ENCODE measurements at regions not wholly inside any gene's neighbourhood (a gene's known extent, or its start where the extent isn't known, plus 50 kb on each side); places are given as distances from the start of the nearest gene placed in this dataset.

DNA sequence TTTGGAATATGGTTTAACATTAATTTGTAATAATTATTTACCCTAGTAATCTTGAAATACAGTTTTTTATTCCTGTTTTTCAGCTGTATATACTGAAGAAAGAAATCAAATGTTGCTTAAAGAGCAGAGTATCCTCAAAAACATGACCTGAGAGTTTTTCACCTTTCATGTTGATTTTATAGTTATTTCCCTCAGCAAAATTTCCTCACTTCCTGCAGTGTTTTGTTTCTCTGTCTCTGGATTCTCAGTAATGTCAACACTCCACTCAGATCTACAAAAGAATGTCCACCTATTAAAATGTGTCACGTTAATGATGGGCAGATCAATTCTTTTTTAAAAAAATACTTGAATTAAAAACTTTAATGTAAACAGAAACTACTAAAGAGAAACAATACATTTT, 398.3 kb downstream of the ANXA1 start:
- no peaks in the 10 kb centered on the region for H3K9me3 Mint-ChIP-seq (ENCODE audit: unreplicated experiment)
- H3K4me1 Mint-ChIP-seq (ENCODE audit: unreplicated experiment): no peaks in the 10 kb centered on the region
- peaks cover 2% of the 10 kb centered on the region for H3K27me3 Mint-ChIP-seq (ENCODE audit: unreplicated experiment)
- no peaks in the 10 kb centered on the region for H3K36me3 Mint-ChIP-seq (ENCODE audit: unreplicated experiment)
- H3K27ac Mint-ChIP-seq (ENCODE audit: unreplicated experiment): no peak overlapping the region
- H3K4me3 Mint-ChIP-seq (ENCODE audit: unreplicated experiment): no peak overlapping the region
- no peak for TF ChIP-seq CTCF (IDR thresholded peaks at IDR 0.05)
- no peak for DNase-seq (ENCODE audit: extremely low spot score, unreplicated experiment)

GRCh38 chr9:73553295-73553694, 401.6 kb downstream of the ANXA1 start:
- H3K4me1 Mint-ChIP-seq (ENCODE audit: unreplicated experiment): no peaks in the 10 kb centered on the region
- no peaks in the 10 kb centered on the region for H3K9me3 Mint-ChIP-seq (ENCODE audit: unreplicated experiment)
- DNase-seq (ENCODE audit: extremely low spot score, unreplicated experiment): no peak
- TF ChIP-seq CTCF (IDR thresholded peaks at IDR 0.05): no peak
- no peak overlapping the region for H3K4me3 Mint-ChIP-seq (ENCODE audit: unreplicated experiment)
- H3K27ac Mint-ChIP-seq (ENCODE audit: unreplicated experiment): no peak overlapping the region
- no peaks in the 10 kb centered on the region for H3K36me3 Mint-ChIP-seq (ENCODE audit: unreplicated experiment)
- H3K27me3 Mint-ChIP-seq (ENCODE audit: unreplicated experiment): peaks cover 2% of the 10 kb centered on the region

DNA sequence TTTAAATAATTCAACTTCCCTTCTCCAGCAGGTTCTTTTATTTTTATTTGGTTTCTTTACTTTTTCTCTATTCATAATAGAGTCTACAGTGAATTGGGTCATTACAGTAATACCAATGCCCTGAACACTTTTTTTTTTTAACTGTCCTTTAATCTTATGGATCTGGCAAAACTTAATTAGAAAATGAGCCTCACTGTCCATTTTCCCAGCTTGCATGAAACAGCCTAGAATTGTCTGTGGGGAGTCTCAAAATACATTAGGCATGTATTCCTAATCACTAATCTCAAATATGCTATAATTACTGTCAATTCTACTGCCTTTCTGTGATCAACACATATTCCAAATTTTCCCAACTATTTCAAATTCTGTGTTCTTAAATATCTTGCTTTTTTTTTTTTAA, 406.8 kb downstream of the ANXA1 start:
- H3K27ac Mint-ChIP-seq (ENCODE audit: unreplicated experiment): no peak overlapping the region

GRCh38 chr9:73565026-73565425, 413.4 kb downstream of the ANXA1 start:
- Mint-ChIP-seq H3K36me3 (ENCODE audit: unreplicated experiment) (no peaks in the 10 kb centered on the region), H3K27me3 (ENCODE audit: unreplicated experiment) (no peaks in the 10 kb centered on the region), H3K4me3 (ENCODE audit: unreplicated experiment) (no peak overlapping the region), H3K4me1 (ENCODE audit: unreplicated experiment) (no peaks in the 10 kb centered on the region), H3K9me3 (ENCODE audit: unreplicated experiment) (no peaks in the 10 kb centered on the region), H3K27ac (ENCODE audit: unreplicated experiment) (no peak overlapping the region)
- no peak for TF ChIP-seq CTCF (IDR thresholded peaks at IDR 0.05)
- DNase-seq (ENCODE audit: extremely low spot score, unreplicated experiment): no peak

More for the DNA sequence above, 406.8 kb downstream of the ANXA1 start:
- H3K36me3 Mint-ChIP-seq (ENCODE audit: unreplicated experiment): no peaks in the 10 kb centered on the region
- H3K4me3 Mint-ChIP-seq (ENCODE audit: unreplicated experiment): no peak overlapping the region
- no peak for TF ChIP-seq CTCF (IDR thresholded peaks at IDR 0.05)
- DNase-seq (ENCODE audit: extremely low spot score, unreplicated experiment): no peak
- H3K4me1 Mint-ChIP-seq (ENCODE audit: unreplicated experiment): no peaks in the 10 kb centered on the region
- no peaks in the 10 kb centered on the region for H3K27me3 Mint-ChIP-seq (ENCODE audit: unreplicated experiment)
- H3K9me3 Mint-ChIP-seq (ENCODE audit: unreplicated experiment): no peaks in the 10 kb centered on the region

DNA sequence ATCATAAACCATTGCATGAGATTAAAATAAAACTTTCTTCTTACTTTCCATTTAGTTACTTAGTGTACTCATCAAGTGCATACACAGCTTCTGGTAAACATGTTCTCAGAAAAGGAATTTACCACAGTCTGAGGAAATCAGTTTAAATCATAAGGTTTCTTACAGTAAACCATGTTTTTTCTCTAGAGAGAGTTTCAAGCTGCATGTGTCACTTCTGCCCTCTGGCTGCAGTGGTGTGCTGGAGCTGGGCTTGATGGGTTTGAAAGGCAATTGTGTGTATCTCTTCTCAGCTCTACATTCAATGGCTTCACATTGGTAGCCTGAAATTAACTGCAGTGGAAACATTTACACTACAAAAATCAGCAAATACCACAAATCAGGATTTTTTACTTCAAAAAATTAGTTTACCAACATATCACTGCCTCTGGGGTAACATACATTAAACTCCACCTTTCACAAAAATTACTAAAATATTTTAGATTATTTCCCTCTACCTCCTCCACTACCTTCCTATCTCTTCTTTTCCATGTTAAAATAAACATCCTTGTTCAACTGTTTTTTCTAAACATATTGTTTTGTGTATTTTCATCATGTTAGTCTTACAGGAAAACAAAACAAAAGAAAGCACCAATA, 414.3 kb downstream of the ANXA1 start:
- DNase-seq (ENCODE audit: extremely low spot score, unreplicated experiment): no peak
- H3K4me3 Mint-ChIP-seq (ENCODE audit: unreplicated experiment): no peak overlapping the region
- TF ChIP-seq CTCF (IDR thresholded peaks at IDR 0.05): peak; percentile 25
- no peaks in the 10 kb centered on the region for H3K36me3 Mint-ChIP-seq (ENCODE audit: unreplicated experiment)
- no peaks in the 10 kb centered on the region for H3K9me3 Mint-ChIP-seq (ENCODE audit: unreplicated experiment)
- H3K27me3 Mint-ChIP-seq (ENCODE audit: unreplicated experiment): no peaks in the 10 kb centered on the region
- no peak overlapping the region for H3K27ac Mint-ChIP-seq (ENCODE audit: unreplicated experiment)
- H3K4me1 Mint-ChIP-seq (ENCODE audit: unreplicated experiment): no peaks in the 10 kb centered on the region
